B cell (primary cell): ENCODE measurements at regions not wholly inside any gene's neighbourhood (a gene's known extent, or its start where the extent isn't known, plus 50 kb on each side); places are given as distances from the start of the nearest gene placed in this dataset.

Experiments used
- ATAC-seq: fragments of 200-7000 bp; cut with Tn5 transposase; one replicate; pipeline ENCODE4 v1.10.0; 2021; ENCODE audit warnings: low read depth, mild to moderate bottlenecking, moderate number of reproducible peaks, moderate library complexity
- CTCF ChIA-PET: fragments of 350-600 bp; sonication (Branson Sonifier 250); formaldehyde crosslinking; loops from one replicate; lab custom pipeline; 2021; ENCODE audit warnings: antibody characterized with exemption, inconsistent platforms; lab: Charles Lee
- POLR2A ChIA-PET: fragments of 350-600 bp; sonication (Branson Sonifier 250); formaldehyde crosslinking; loops from one replicate; lab custom pipeline; 2021; ENCODE audit warnings: antibody characterized with exemption; lab: Charles Lee
- DNase-seq: peaks from one replicate; pipeline ENCODE4 v3.0.0; 2013
- H2AFZ ChIP-seq: 2 replicates; pipeline ENCODE4 v1.6.1; 2012; ENCODE audit warnings: mild to moderate bottlenecking, low read depth, low read length; ENCODE audit not compliant: insufficient read depth, poor library complexity, severe bottlenecking
- H3K27ac ChIP-seq, 2 donors: 1 replicate in 1 of 2; 2 replicates in 1 of 2; pipeline ENCODE4 v1.5.1; 2012 to 2013; ENCODE audit warnings: low read length in 2 of 2, mild to moderate bottlenecking in 2 of 2, moderate library complexity in 1 of 2
- H3K27me3 ChIP-seq, 4 experiments: fragments of 200-600 bp in 1 of 4; sonication (generic) in 1 of 4; replicated peaks in 1 of 4; 1 replicate in 2 of 4; 2 replicates in 2 of 4; pipeline versions ENCODE4 v1.6.1 to v1.7.0; 2013 to 2016; ENCODE audit warnings: low read length in 3 of 4, mild to moderate bottlenecking in 2 of 4, mixed read lengths in 1 of 4, moderate library complexity in 1 of 4; ENCODE audit not compliant: insufficient read depth in 4 of 4, control insufficient read depth in 3 of 4; ENCODE audit errors: control extremely low read depth in 1 of 4
- H3K36me3 ChIP-seq, 2 experiments: replicated peaks in 1 of 2; 1 replicate in 1 of 2; 2 replicates in 1 of 2; pipeline versions ENCODE4 v1.6.1 to v1.7.1; 2013; ENCODE audit warnings: low read length in 1 of 2; ENCODE audit not compliant: insufficient read depth in 2 of 2, control insufficient read depth in 1 of 2; ENCODE audit errors: control extremely low read depth in 1 of 2, extremely low read depth in 1 of 2
- H3K4me1 ChIP-seq, 2 donors: fragments of 200-600 bp in 1 of 2; sonication (generic) in 1 of 2; 1 replicate in 1 of 2; 2 replicates in 1 of 2; pipeline versions ENCODE4 v1.5.1 to v1.6.1; 2013 to 2017; ENCODE audit warnings: low read length in 2 of 2; ENCODE audit not compliant: control insufficient read depth in 2 of 2, insufficient read depth in 2 of 2
- H3K4me2 ChIP-seq: replicated peaks from 2 replicates; pipeline ENCODE3; 2012; ENCODE audit warnings: mild to moderate bottlenecking, low read depth, low read length; ENCODE audit not compliant: poor library complexity, severe bottlenecking
- H3K4me3 ChIP-seq, 5 experiments: fragments of 200-600 bp in 1 of 5; sonication (generic) in 1 of 5; 1 replicate in 3 of 5; 2 replicates in 2 of 5; pipeline versions ENCODE4 v1.5.1 to v1.7.0; 2011 to 2016; ENCODE audit warnings: low read length in 4 of 5, mild to moderate bottlenecking in 4 of 5, low read depth in 2 of 5, control low read depth in 1 of 5, moderate library complexity in 1 of 5; ENCODE audit not compliant: insufficient read depth in 1 of 5; ENCODE audit errors: control extremely low read depth in 1 of 5, extremely low read depth in 1 of 5
- H3K79me2 ChIP-seq: fragments of 200-600 bp; sonication (generic); one replicate; pipeline ENCODE4 v1.6.0; 2016; ENCODE audit warnings: low read length; ENCODE audit not compliant: control insufficient read depth, insufficient read depth
- H3K9ac ChIP-seq: fragments of 200-600 bp; sonication (generic); 2 replicates; pipeline ENCODE4 v1.6.1; 2017; ENCODE audit warnings: mild to moderate bottlenecking, low read length, moderate library complexity
- H3K9me3 ChIP-seq, 3 donors: one replicate each; pipeline versions ENCODE4 v1.6.1 to v1.7.1; 2013; ENCODE audit warnings: low read length in 2 of 3; ENCODE audit not compliant: control insufficient read depth in 2 of 3, insufficient read depth in 1 of 3; ENCODE audit errors: control extremely low read depth in 1 of 3
- H4K20me1 ChIP-seq: 2 replicates; pipeline ENCODE4 v1.6.0; 2012; ENCODE audit warnings: mild to moderate bottlenecking, low read length; ENCODE audit not compliant: insufficient read depth, control insufficient read depth, poor library complexity, severe bottlenecking
- H3K27ac Mint-ChIP-seq: one replicate; pipeline ENCODE4 v1.8.0; 2021; ENCODE audit warnings: mixed read lengths
- H3K27me3 Mint-ChIP-seq: one replicate; pipeline ENCODE4 v1.8.0; 2021; ENCODE audit warnings: mixed read lengths
- H3K4me1 Mint-ChIP-seq: one replicate; pipeline ENCODE4 v1.8.0; 2021; ENCODE audit warnings: mixed read lengths
- H3K4me3 Mint-ChIP-seq: one replicate; pipeline ENCODE4 v1.8.0; 2021; ENCODE audit warnings: mixed read lengths
- H3K9me3 Mint-ChIP-seq: one replicate; pipeline ENCODE4 v1.8.0; 2022; ENCODE audit warnings: mixed read lengths; ENCODE audit not compliant: insufficient read depth
- EZH2 ChIP-seq: IDR thresholded peaks from 2 replicates; pipeline ENCODE4 v1.6.1; 2012; ENCODE audit warnings: borderline replicate concordance, low read depth, mild to moderate bottlenecking, moderate library complexity, low read length; ENCODE audit not compliant: insufficient read depth, poor library complexity, severe bottlenecking
- WGBS: methylation state at CpG from one replicate; pipeline ENCODE4 v1.1.5; 2013; ENCODE audit warnings: missing lambda C conversion rate; ENCODE audit not compliant: insufficient coverage; 5-methylcytosine and 5-hydroxymethylcytosine counted together
- intact Hi-C: fragments of 100-400 bp; cut with micrococcal nuclease; formaldehyde crosslinking; loops from one replicate; pipeline ENCODE4 v1.10.0; 2022
- TF ChIP-seq, protein P1 (sequence below): fragments of 200-600 bp; IDR thresholded peaks from one replicate; pipeline ENCODE4 v1.8.0; 2022; ENCODE audit warnings: antibody characterized with exemption, mild to moderate bottlenecking

DNA sequence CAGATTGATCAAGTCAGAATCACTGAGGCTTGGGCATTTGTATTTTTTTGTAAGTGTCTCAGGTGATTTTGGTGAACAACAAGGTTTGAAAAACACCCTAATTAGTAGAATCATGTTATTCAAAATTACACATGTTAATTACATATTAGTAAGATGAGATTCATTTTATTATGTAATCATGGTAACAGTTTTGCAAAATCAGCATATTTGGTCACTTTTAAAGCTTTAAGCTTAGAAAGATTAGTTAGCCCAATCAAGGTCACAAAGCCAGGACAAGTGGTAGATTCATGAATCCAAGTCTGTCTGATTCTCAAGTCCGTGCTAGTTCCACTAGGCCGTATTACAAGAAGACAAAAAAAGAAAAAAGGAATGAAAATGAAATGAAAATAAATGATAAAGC lies 218.4 kb upstream of the FAR2 start:
- H3K27me3 Mint-ChIP-seq = no peaks in the 10 kb centered on the region
- ChIA-PET CTCF (no interaction called here), POLR2A (no interaction called here)
- no peaks in the 10 kb centered on the region for H4K20me1 ChIP-seq
- peaks cover 2% of the 10 kb centered on the region for H3K9me3 Mint-ChIP-seq
- no peaks in the 10 kb centered on the region for H3K27me3 ChIP-seq
- no peaks in the 10 kb centered on the region for H3K79me2 ChIP-seq
- no peak overlapping the region for H3K4me3 Mint-ChIP-seq
- no peak overlapping the region for H3K4me2 ChIP-seq
- no peak for DNase-seq
- TF ChIP-seq, protein P1, sequence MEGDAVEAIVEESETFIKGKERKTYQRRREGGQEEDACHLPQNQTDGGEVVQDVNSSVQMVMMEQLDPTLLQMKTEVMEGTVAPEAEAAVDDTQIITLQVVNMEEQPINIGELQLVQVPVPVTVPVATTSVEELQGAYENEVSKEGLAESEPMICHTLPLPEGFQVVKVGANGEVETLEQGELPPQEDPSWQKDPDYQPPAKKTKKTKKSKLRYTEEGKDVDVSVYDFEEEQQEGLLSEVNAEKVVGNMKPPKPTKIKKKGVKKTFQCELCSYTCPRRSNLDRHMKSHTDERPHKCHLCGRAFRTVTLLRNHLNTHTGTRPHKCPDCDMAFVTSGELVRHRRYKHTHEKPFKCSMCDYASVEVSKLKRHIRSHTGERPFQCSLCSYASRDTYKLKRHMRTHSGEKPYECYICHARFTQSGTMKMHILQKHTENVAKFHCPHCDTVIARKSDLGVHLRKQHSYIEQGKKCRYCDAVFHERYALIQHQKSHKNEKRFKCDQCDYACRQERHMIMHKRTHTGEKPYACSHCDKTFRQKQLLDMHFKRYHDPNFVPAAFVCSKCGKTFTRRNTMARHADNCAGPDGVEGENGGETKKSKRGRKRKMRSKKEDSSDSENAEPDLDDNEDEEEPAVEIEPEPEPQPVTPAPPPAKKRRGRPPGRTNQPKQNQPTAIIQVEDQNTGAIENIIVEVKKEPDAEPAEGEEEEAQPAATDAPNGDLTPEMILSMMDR = no peak
- no peak for TF ChIP-seq EZH2
- WGBS = no CpG with 5 or more reads among the region's 2 CpGs
- H2AFZ ChIP-seq = no peak overlapping the region
- H3K4me1 Mint-ChIP-seq = no peaks in the 10 kb centered on the region
- H3K4me1 ChIP-seq = no peaks in the 10 kb centered on the region
- H3K9ac ChIP-seq = no peak overlapping the region
- intact Hi-C loops = no loop called here
- H3K36me3 ChIP-seq = no peaks in the 10 kb centered on the region
- no peak for ATAC-seq
- H3K27ac ChIP-seq = no peak overlapping the region
- no peaks in the 10 kb centered on the region for H3K9me3 ChIP-seq
- H3K27ac Mint-ChIP-seq = no peak overlapping the region
- no peak overlapping the region for H3K4me3 ChIP-seq

GRCh38 chr12:28933176-28933575 lies 215.9 kb upstream of the FAR2 start:
- no peaks in the 10 kb centered on the region for H3K27me3 Mint-ChIP-seq
- no peaks in the 10 kb centered on the region for H3K27me3 ChIP-seq
- ChIA-PET CTCF (no interaction called here), POLR2A (no interaction called here)
- no peak overlapping the region for H3K4me2 ChIP-seq
- no peaks in the 10 kb centered on the region for H3K4me1 ChIP-seq
- no peaks in the 10 kb centered on the region for H3K36me3 ChIP-seq
- intact Hi-C loops = no loop called here
- no peak for TF ChIP-seq EZH2
- TF ChIP-seq, protein P1 = no peak
- no peak overlapping the region for H3K4me3 Mint-ChIP-seq
- ATAC-seq (no peak), DNase-seq (no peak)
- no peak overlapping the region for H3K9ac ChIP-seq
- H3K27ac Mint-ChIP-seq = no peak overlapping the region
- H4K20me1 ChIP-seq = no peaks in the 10 kb centered on the region
- H3K9me3 ChIP-seq = no peaks in the 10 kb centered on the region
- WGBS = no CpG with 5 or more reads among the region's 1 CpG
- no peaks in the 10 kb centered on the region for H3K9me3 Mint-ChIP-seq
- no peak overlapping the region for H2AFZ ChIP-seq
- H3K4me1 Mint-ChIP-seq = no peaks in the 10 kb centered on the region
- H3K27ac ChIP-seq = no peak overlapping the region
- H3K4me3 ChIP-seq = no peak overlapping the region
- H3K79me2 ChIP-seq = no peaks in the 10 kb centered on the region
